ENCODE measurements at regions not wholly inside any gene's neighbourhood (a gene's known extent, or its start where the extent isn't known, plus 50 kb on each side); places are given as distances from the start of the nearest gene placed in this dataset.

- no peak overlapping the region for H3K9ac ChIP-seq (ENCODE audit: low read length)
- H3K27me3 ChIP-seq (ENCODE audit: low read length): no peaks in the 10 kb centered on the region
- CTCF ChIA-PET: no interaction called here
- intact Hi-C loops (cut with micrococcal nuclease): no loop called here
- H3K4me2 ChIP-seq (ENCODE audit: low read length): 0 out of 2 replicates have a peak overlapping the region, but pooled peaks have one; percentile 6
- TF ChIP-seq EZH2 (IDR thresholded peaks at IDR 0.05; ENCODE audit: low read length, unreplicated experiment) (no peak), EZH2phosphoT487 (IDR thresholded peaks at IDR 0.05; ENCODE audit: borderline replicate concordance, low read length) (no peak), CTCF (conservative IDR thresholded peaks at IDR 0.05; ENCODE audit: low read depth, low read length) (no peak)
- H4K20me1 ChIP-seq (ENCODE audit: low read length): no peaks in the 10 kb centered on the region
- peaks cover 14% of the 10 kb centered on the region for H3K4me1 ChIP-seq (ENCODE audit: insufficient read depth, low read length)
- no peak overlapping the region for H3K4me3 ChIP-seq (ENCODE audit: low read length)
- H2AFZ ChIP-seq (ENCODE audit: low read length): no peak overlapping the region
- ATAC-seq: peak; percentile 91
- no peaks in the 10 kb centered on the region for H3F3A ChIP-seq (ENCODE audit: low read length, unreplicated experiment)
- no peaks in the 10 kb centered on the region for H3K79me2 ChIP-seq (ENCODE audit: low read length)
- no peaks in the 10 kb centered on the region for H3K9me3 ChIP-seq (ENCODE audit: low read length)
- peak; percentile 73 for DNase-seq
- POLR2A ChIA-PET (ENCODE audit: unreplicated experiment): no interaction called here
- no peaks in the 10 kb centered on the region for H3K36me3 ChIP-seq (ENCODE audit: low read depth, low read length)
- no peaks in the 10 kb centered on the region for H3K9me2 ChIP-seq (replicated peaks; ENCODE audit: low read length)
- no peak overlapping the region for H3K27ac ChIP-seq (ENCODE audit: low read length)
- BruUV-seq (replicated peaks): no TSS peak
These were observed 127.0 kb upstream of the DUSP22 start for GRCh38 chr6:165263-165662.

GRCh38 chr6:165906-166305, 126.4 kb upstream of the DUSP22 start:
- Histone ChIP-seq H3K36me3 (ENCODE audit: low read depth, low read length) (no peaks in the 10 kb centered on the region), H2AFZ (ENCODE audit: low read length) (no peak overlapping the region), H3K9me3 (ENCODE audit: low read length) (no peaks in the 10 kb centered on the region), H3K9me2 (replicated peaks; ENCODE audit: low read length) (no peaks in the 10 kb centered on the region), H3K4me3 (ENCODE audit: low read length) (no peak overlapping the region), H3K4me1 (ENCODE audit: insufficient read depth, low read length) (peaks cover 14% of the 10 kb centered on the region), H3K27me3 (ENCODE audit: low read length) (no peaks in the 10 kb centered on the region), H3K27ac (ENCODE audit: low read length) (no peak overlapping the region), H3F3A (ENCODE audit: low read length, unreplicated experiment) (no peaks in the 10 kb centered on the region), H4K20me1 (ENCODE audit: low read length) (no peaks in the 10 kb centered on the region), H3K9ac (ENCODE audit: low read length) (no peak overlapping the region), H3K4me2 (ENCODE audit: low read length) (no peak overlapping the region), H3K79me2 (ENCODE audit: low read length) (no peaks in the 10 kb centered on the region)
- ChIA-PET POLR2A (ENCODE audit: unreplicated experiment) (interaction anchor here (0.6 kb wide), 1 partner anchor 57 kb away, joined by 3 read pairs; no protein-coding TSS in a partner anchor), CTCF (no interaction called here)
- BruUV-seq (replicated peaks): no TSS peak
- intact Hi-C loops (cut with micrococcal nuclease): no loop called here
- ATAC-seq (no peak), DNase-seq (no peak)
- TF ChIP-seq EZH2 (IDR thresholded peaks at IDR 0.05; ENCODE audit: low read length, unreplicated experiment) (no peak), EZH2phosphoT487 (IDR thresholded peaks at IDR 0.05; ENCODE audit: borderline replicate concordance, low read length) (no peak), CTCF (conservative IDR thresholded peaks at IDR 0.05; ENCODE audit: low read depth, low read length) (no peak)

GRCh38 chr6:168865-169455, 123.3 kb upstream of the DUSP22 start:
- ATAC-seq (peak; percentile 60; the same call in 1 of the 2 replicates), DNase-seq (peak; percentile 81)
- ChIA-PET POLR2A (ENCODE audit: unreplicated experiment) (no interaction called here), CTCF (no interaction called here)
- H3K4me1 ChIP-seq (ENCODE audit: insufficient read depth, low read length): peaks cover 14% of the 10 kb centered on the region
- no peak overlapping the region for H3K27ac ChIP-seq (ENCODE audit: low read length)
- no peaks in the 10 kb centered on the region for H3K9me2 ChIP-seq (replicated peaks; ENCODE audit: low read length)
- no peaks in the 10 kb centered on the region for H3F3A ChIP-seq (ENCODE audit: low read length, unreplicated experiment)
- H3K4me2 ChIP-seq (ENCODE audit: low read length): no peak overlapping the region
- H3K27me3 ChIP-seq (ENCODE audit: low read length): peaks cover 6% of the 10 kb centered on the region; the same call in 1 of the 2 replicates
- no peak overlapping the region for H3K4me3 ChIP-seq (ENCODE audit: low read length)
- H3K79me2 ChIP-seq (ENCODE audit: low read length): no peaks in the 10 kb centered on the region
- H2AFZ ChIP-seq (ENCODE audit: low read length): no peak overlapping the region
- no TSS peak for BruUV-seq (replicated peaks)
- peak; percentile 80 for TF ChIP-seq CTCF (conservative IDR thresholded peaks at IDR 0.05; ENCODE audit: low read depth, low read length)
- TF ChIP-seq EZH2phosphoT487 (IDR thresholded peaks at IDR 0.05; ENCODE audit: borderline replicate concordance, low read length): no peak
- intact Hi-C loops (cut with micrococcal nuclease): loop anchor here (1.0 kb wide), 1 partner anchor 12 kb away; no protein-coding TSS in a partner anchor
- no peaks in the 10 kb centered on the region for H3K9me3 ChIP-seq (ENCODE audit: low read length)
- H4K20me1 ChIP-seq (ENCODE audit: low read length): no peaks in the 10 kb centered on the region
- H3K36me3 ChIP-seq (ENCODE audit: low read depth, low read length): no peaks in the 10 kb centered on the region
- no peak overlapping the region for H3K9ac ChIP-seq (ENCODE audit: low read length)
